H54 (cell line): ENCODE measurements at regions not wholly inside any gene's neighbourhood (a gene's known extent, or its start where the extent isn't known, plus 50 kb on each side); places are given as distances from the start of the nearest gene placed in this dataset.
"Not testable (repeated sequence)": the region's sequence is repeated elsewhere in the genome, so short reads cannot be mapped to it uniquely, and the experiment has no call there.

Experiments
- DNase-seq: peaks from one replicate; pipeline ENCODE4 v3.0.0; 2011; ENCODE audit warnings: low spot score, mixed read lengths; ENCODE audit not compliant: insufficient read length
- FAIRE-seq: peaks from 3 replicates; lab custom pipeline; 2011; peaks lifted over from hg19 to GRCh38; lab: Jason Lieb, UNC
- POLR2A ChIP-seq: IDR thresholded peaks from 2 replicates; pipeline ENCODE4 v1.6.1; 2011; ENCODE audit warnings: low read depth, mild to moderate bottlenecking, low read length

GRCh38 chr5:126031989-126032716 lies 391.1 kb upstream of the GRAMD2B start:
- DNase-seq = no peak
- TF ChIP-seq POLR2A = no peak
- peak; percentile 86 for FAIRE-seq

GRCh38 chr5:126043688-126044087 lies 379.5 kb upstream of the GRAMD2B start:
- no peak for TF ChIP-seq POLR2A
- FAIRE-seq = no peak
- no peak for DNase-seq

- DNase-seq (no peak), FAIRE-seq (no peak)
- no peak for TF ChIP-seq POLR2A
These were observed 379.0 kb upstream of the GRAMD2B start for GRCh38 chr5:126044111-126044668.

- DNase-seq (no peak), FAIRE-seq (no peak)
- no peak for TF ChIP-seq POLR2A
These were observed 378.2 kb upstream of the GRAMD2B start for GRCh38 chr5:126044931-126045565.

GRCh38 chr5:126046318-126046717 lies 376.9 kb upstream of the GRAMD2B start:
- FAIRE-seq = no peak
- no peak for DNase-seq
- TF ChIP-seq POLR2A = no peak

GRCh38 chr5:126046846-126047571 lies 376.2 kb upstream of the GRAMD2B start:
- no peak for TF ChIP-seq POLR2A
- DNase-seq = no peak

GRCh38 chr5:126052120-126052519 lies 371.1 kb upstream of the GRAMD2B start:
- FAIRE-seq (no peak), DNase-seq (no peak)
- no peak for TF ChIP-seq POLR2A

More at GRCh38 chr5:126046846-126047571, 376.2 kb upstream of the GRAMD2B start:
- no peak for FAIRE-seq

GRCh38 chr5:126052791-126053190 lies 370.4 kb upstream of the GRAMD2B start:
- no peak for DNase-seq
- TF ChIP-seq POLR2A = no peak
- FAIRE-seq = no peak

GRCh38 chr5:126053630-126054029 lies 369.6 kb upstream of the GRAMD2B start:
- FAIRE-seq = no peak
- TF ChIP-seq POLR2A = no peak
- DNase-seq = no peak

GRCh38 chr5:126054577-126055347 lies 368.4 kb upstream of the GRAMD2B start:
- no peak for FAIRE-seq
- no peak for DNase-seq
- no peak for TF ChIP-seq POLR2A

- FAIRE-seq = no peak
- TF ChIP-seq POLR2A = no peak
- DNase-seq = no peak
These were observed 367.9 kb upstream of the GRAMD2B start for GRCh38 chr5:126055348-126055729.

GRCh38 chr5:126056352-126056751 lies 366.9 kb upstream of the GRAMD2B start:
- DNase-seq (no peak), FAIRE-seq (no peak)
- TF ChIP-seq POLR2A = no peak

- no peak for DNase-seq
- no peak for FAIRE-seq
- no peak for TF ChIP-seq POLR2A
These were observed 366.2 kb upstream of the GRAMD2B start for GRCh38 chr5:126056851-126057622.

GRCh38 chr5:126058392-126058791 lies 364.8 kb upstream of the GRAMD2B start:
- FAIRE-seq, DNase-seq: not testable (repeated sequence)
